ENCODE measurements at regions not wholly inside any gene's neighbourhood (a gene's known extent, or its start where the extent isn't known, plus 50 kb on each side); places are given as distances from the start of the nearest gene placed in this dataset.

DNA sequence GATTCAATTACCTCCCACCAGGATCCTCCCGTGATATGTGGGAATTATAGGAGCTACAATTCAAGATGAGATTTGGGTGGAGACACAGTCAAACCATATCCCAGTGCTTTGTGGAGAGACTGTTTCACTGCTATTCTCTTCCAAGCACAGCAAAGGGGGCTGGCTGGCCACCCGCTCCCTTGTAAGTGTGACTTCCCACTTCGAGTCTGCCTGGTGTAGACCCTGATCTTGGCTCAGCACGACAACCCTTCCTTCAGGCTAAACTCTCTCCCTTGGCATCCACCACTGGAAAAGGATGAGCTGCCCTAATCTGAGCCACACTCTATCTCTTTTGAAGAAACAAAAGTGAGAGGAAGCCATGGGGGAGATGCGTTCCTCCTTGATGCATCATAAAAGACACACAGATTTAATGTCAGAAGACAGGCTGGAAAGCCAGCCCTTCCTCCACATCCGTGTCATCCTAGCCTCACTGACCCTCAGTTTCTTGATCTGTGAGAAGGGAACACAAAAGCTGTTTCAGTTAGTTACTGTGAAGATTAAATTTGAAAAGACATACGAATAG is 64.7 kb upstream of the CDON start:
- TF ChIP-seq KLF10 (tag by site-specific recombination; IDR thresholded peaks at IDR 0.05) (no peak), TRIM28 (IDR thresholded peaks at IDR 0.05; ENCODE audit: borderline replicate concordance, low read length) (no peak), KLF16 (tag by site-specific recombination; IDR thresholded peaks at IDR 0.05) (no peak), ZBTB49 (tag by site-specific recombination; IDR thresholded peaks at IDR 0.05; ENCODE audit: low read depth) (no peak), ZNF555 (tag by site-specific recombination; conservative IDR thresholded peaks at IDR 0.05) (no peak)
- TF ChIP-seq, protein P1, sequence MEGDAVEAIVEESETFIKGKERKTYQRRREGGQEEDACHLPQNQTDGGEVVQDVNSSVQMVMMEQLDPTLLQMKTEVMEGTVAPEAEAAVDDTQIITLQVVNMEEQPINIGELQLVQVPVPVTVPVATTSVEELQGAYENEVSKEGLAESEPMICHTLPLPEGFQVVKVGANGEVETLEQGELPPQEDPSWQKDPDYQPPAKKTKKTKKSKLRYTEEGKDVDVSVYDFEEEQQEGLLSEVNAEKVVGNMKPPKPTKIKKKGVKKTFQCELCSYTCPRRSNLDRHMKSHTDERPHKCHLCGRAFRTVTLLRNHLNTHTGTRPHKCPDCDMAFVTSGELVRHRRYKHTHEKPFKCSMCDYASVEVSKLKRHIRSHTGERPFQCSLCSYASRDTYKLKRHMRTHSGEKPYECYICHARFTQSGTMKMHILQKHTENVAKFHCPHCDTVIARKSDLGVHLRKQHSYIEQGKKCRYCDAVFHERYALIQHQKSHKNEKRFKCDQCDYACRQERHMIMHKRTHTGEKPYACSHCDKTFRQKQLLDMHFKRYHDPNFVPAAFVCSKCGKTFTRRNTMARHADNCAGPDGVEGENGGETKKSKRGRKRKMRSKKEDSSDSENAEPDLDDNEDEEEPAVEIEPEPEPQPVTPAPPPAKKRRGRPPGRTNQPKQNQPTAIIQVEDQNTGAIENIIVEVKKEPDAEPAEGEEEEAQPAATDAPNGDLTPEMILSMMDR (tag by site-specific recombination; IDR thresholded peaks at IDR 0.05) = no peak

Data from HEK293 (cell line).